ENCODE measurements at regions not wholly inside any gene's neighbourhood (a gene's known extent, or its start where the extent isn't known, plus 50 kb on each side); places are given as distances from the start of the nearest gene placed in this dataset.

DNA sequence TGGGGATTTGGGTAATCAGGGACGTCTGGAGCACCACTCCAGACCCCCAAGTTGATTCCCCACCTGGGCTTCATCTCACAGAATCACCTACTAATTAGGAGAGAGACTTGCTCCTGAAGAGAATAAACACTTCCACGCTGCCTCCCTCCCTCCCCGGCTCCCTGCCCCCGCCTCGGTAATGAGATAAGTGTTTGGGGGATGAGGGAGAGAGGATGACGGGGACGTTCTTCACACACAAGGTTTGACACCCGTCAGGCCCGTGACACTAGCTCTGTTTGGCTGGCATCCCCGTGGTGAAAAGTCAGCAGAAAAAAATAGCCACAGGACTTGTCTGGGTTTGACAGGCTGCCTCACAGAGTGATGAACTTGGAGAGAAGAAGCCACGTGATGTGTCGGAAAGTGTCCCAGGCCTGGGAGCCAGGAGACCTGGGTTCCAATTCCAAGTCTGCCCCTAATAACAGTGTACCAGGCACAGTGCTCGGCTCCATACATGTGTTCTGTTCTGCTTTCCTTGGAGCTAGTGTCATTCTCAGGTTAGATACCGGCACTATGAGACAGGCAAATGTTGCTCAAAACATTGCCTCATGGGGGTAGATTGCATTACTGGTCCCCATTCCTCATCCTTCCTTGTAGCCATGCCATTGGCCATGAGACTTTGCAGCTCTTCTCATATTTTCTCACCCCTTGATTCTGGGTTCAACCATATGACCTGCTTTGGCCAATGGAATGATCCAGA lies 578.0 kb downstream of the BCOR start:
- TF ChIP-seq EZH2 (IDR thresholded peaks at IDR 0.05; ENCODE audit: borderline replicate concordance, low read length) (no peak), CTCF (IDR thresholded peaks at IDR 0.05; ENCODE audit: low read length) (no peak)
